Esophagus squamous epithelium (tissue), 5 donors: ENCODE measurements at regions not wholly inside any gene's neighbourhood (a gene's known extent, or its start where the extent isn't known, plus 50 kb on each side); places are given as distances from the start of the nearest gene placed in this dataset.

ENCODE experiments used
- DNase-seq: peaks from one replicate; lab custom pipeline; 2025; lab: John Stamatoyannopoulos, UW
- H3K27ac ChIP-seq, 4 donors: fragments of 200-600 bp; sonication (generic); one replicate each; pipeline ENCODE4 v1.5.1; 2016 to 2019; ENCODE audit warnings: mild to moderate bottlenecking in 1 of 4
- H3K27me3 ChIP-seq, 4 donors: fragments of 200-600 bp; sonication (generic); 1 replicate in 3 of 4; 2 replicates in 1 of 4; pipeline versions ENCODE4 v1.5.1 to v1.6.0; 2017 to 2021; ENCODE audit warnings: antibody characterized with exemption in 1 of 4
- H3K36me3 ChIP-seq, 3 donors: fragments of 200-600 bp; sonication (generic); one replicate each; pipeline ENCODE4 v1.5.1; 2016 to 2019
- H3K4me1 ChIP-seq, 3 donors: fragments of 200-600 bp; sonication (generic); one replicate each; pipeline ENCODE4 v1.5.1; 2017 to 2019
- H3K4me3 ChIP-seq, 4 donors: fragments of 200-600 bp; sonication (generic); 1 replicate in 3 of 4; 2 replicates in 1 of 4; pipeline ENCODE4 v1.5.1; 2016 to 2019; ENCODE audit warnings: mild to moderate bottlenecking in 2 of 4, moderate library complexity in 1 of 4
- H3K9me3 ChIP-seq, 3 donors: fragments of 200-600 bp; sonication (generic); one replicate each; pipeline ENCODE4 v1.5.1; 2016 to 2019
- POLR2A ChIP-seq, 4 donors: fragments of 450-650 bp; IDR thresholded peaks; one replicate each; pipeline ENCODE4 v1.6.1; 2017; ENCODE audit warnings: antibody characterized with exemption in 4 of 4, mild to moderate bottlenecking in 4 of 4, moderate library complexity in 3 of 4
- WGBS, 2 donors: methylation state at CpG; one replicate each; pipeline ENCODE4 v1.1.5; 2018; 5-methylcytosine and 5-hydroxymethylcytosine counted together
- intact Hi-C: fragments of 100-400 bp; cut with DNase I; formaldehyde crosslinking; loops from one replicate; pipeline ENCODE4 v1.15.0; 2022
- TF ChIP-seq, protein P1 (sequence below), 6 experiments: fragments of 450-650 bp in 4 of 6; fragments of 200-600 bp in 2 of 6; sonication (generic) in 2 of 6; IDR thresholded peaks; one replicate each; pipeline ENCODE4 v1.5.1; 2016 to 2019; ENCODE audit warnings: antibody characterized with exemption in 6 of 6, mild to moderate bottlenecking in 4 of 6, moderate library complexity in 4 of 6
- donor health status: DM: yes; HTN: yes; CAD: no.

DNA sequence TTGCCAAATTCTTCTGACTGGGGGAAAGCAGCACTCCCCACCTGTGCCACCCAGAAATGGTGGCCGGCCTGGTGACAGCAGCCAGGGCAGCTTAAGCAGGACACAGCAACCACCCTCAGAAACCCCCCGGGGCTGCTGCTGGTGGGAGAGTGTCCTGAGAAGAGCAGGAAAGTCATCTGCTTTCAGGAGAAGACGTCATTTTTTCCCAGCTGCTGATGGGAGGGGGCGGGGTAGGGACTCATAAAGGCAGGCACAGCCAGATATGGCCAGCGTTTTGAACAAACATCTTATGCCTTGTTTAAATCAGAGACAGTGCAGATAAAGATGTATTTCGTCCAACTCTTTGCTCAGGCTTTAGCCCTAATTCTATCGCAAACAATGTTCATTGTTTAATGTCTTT, 139.5 kb downstream of the LRRC30 start:
- no peaks in the 10 kb centered on the region for H3K9me3 ChIP-seq
- no peaks in the 10 kb centered on the region for H3K36me3 ChIP-seq
- no peak for DNase-seq
- H3K4me3 ChIP-seq = no peak overlapping the region
- WGBS, 2 donors = 18 to 28% methylated on average over 3 to 7 of the region's 7 CpGs
- peak overlapping the region; percentile 13 to 78 (median 68) for H3K27ac ChIP-seq
- no peaks in the 10 kb centered on the region for H3K27me3 ChIP-seq
- intact Hi-C loops = no loop called here
- TF ChIP-seq POLR2A (IDR thresholded peaks at IDR 0.05) = no peak
- TF ChIP-seq, protein P1, sequence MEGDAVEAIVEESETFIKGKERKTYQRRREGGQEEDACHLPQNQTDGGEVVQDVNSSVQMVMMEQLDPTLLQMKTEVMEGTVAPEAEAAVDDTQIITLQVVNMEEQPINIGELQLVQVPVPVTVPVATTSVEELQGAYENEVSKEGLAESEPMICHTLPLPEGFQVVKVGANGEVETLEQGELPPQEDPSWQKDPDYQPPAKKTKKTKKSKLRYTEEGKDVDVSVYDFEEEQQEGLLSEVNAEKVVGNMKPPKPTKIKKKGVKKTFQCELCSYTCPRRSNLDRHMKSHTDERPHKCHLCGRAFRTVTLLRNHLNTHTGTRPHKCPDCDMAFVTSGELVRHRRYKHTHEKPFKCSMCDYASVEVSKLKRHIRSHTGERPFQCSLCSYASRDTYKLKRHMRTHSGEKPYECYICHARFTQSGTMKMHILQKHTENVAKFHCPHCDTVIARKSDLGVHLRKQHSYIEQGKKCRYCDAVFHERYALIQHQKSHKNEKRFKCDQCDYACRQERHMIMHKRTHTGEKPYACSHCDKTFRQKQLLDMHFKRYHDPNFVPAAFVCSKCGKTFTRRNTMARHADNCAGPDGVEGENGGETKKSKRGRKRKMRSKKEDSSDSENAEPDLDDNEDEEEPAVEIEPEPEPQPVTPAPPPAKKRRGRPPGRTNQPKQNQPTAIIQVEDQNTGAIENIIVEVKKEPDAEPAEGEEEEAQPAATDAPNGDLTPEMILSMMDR (IDR thresholded peaks at IDR 0.05) = no peak
- H3K4me1 ChIP-seq = peaks cover 7 to 18% (median 8%) of the 10 kb centered on the region in 3 donors

DNA sequence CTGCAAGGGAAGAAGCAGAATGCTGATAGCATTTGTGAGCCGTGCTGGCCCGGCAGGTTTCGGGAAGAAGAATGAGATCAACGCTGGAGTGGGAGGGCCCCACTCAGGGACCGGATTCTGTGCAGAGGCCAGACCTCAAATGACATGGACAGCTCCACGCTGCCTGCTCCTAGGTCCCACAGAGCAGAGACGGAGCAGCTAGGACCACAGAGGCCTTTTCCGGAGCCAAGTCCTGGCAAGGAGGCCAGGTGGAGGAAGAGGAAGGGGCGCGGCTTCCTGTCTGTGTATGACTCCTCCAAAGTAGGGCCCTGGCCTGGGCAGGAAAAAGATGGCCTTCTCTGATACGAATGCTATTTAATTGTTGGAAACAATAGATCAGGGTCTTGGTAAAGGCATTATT, 139.9 kb downstream of the LRRC30 start:
- TF ChIP-seq, protein P1 (IDR thresholded peaks at IDR 0.05) = no peak
- no peak for TF ChIP-seq POLR2A (IDR thresholded peaks at IDR 0.05)
- no peaks in the 10 kb centered on the region for H3K27me3 ChIP-seq
- peak; percentile 5 for DNase-seq
- H3K36me3 ChIP-seq = no peaks in the 10 kb centered on the region
- peak overlapping the region in 3 of 4 donors; percentile 62 to 78 (median 73) for H3K27ac ChIP-seq
- H3K4me3 ChIP-seq = no peak overlapping the region
- WGBS, 2 donors = 19 to 25% methylated on average over 10 to 11 of the region's 11 CpGs
- H3K4me1 ChIP-seq = peaks cover 7 to 18% (median 8%) of the 10 kb centered on the region in 3 donors
- intact Hi-C loops = no loop called here
- no peaks in the 10 kb centered on the region for H3K9me3 ChIP-seq

DNA sequence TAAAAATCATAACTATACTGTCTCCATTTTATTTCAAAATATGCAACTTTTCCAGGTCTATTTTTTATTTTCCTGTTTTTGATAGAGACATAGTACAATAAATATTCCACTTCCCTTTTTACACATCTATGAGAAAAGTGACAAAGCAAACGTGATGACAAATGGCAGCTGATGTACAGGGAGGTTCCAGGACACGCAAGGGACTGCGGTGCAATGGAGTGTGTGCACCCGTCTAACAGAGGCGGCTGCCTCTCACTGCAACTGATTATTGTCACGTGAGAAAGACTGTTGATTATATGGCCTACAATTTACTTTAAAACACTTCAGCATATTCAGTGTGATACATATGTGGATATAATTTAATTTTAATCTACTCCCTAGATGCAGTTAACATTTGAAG, 142.6 kb downstream of the LRRC30 start:
- Histone ChIP-seq H3K36me3 (no peaks in the 10 kb centered on the region), H3K9me3 (peaks cover 0 to 6% (median 2%) of the 10 kb centered on the region in 3 donors), H3K27me3 (no peaks in the 10 kb centered on the region), H3K4me3 (no peak overlapping the region), H3K27ac (no peak overlapping the region), H3K4me1 (peaks cover 7 to 18% (median 8%) of the 10 kb centered on the region in 3 donors)
- DNase-seq = no peak
- no peak for TF ChIP-seq POLR2A (IDR thresholded peaks at IDR 0.05)
- TF ChIP-seq, protein P1 (IDR thresholded peaks at IDR 0.05) = no peak
- 53 to 79% methylated on average over 6 of the region's 6 CpGs for WGBS, 2 donors
- intact Hi-C loops = no loop called here

DNA sequence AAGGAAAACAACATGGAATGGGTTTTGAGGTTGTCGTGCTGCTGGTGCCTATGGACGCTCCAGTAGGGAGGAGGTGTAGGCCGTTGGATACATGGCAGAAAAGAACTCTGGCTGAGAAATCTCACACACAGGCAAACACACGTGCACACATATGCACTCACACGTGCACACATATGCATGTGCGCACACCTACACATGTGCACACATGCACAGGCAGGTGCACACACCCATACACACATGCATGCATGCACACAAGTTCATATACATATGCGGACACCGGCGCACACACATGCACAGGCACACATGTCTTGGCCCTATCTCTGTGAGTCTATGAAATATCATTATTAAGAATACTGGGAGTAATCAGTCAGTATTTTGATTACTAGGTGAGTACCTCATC, 150.4 kb downstream of the LRRC30 start:
- TF ChIP-seq, protein P1 (IDR thresholded peaks at IDR 0.05) = no peak
- no peak for TF ChIP-seq POLR2A (IDR thresholded peaks at IDR 0.05)
- 88 to 90% methylated on average over 9 of the region's 9 CpGs for WGBS, 2 donors
- no peaks in the 10 kb centered on the region for H3K27me3 ChIP-seq
- intact Hi-C loops = no loop called here
- no peak overlapping the region for H3K4me3 ChIP-seq
- peaks cover 0 to 6% (median 2%) of the 10 kb centered on the region in 3 donors for H3K9me3 ChIP-seq
- H3K4me1 ChIP-seq = no peaks in the 10 kb centered on the region
- DNase-seq = no peak
- H3K36me3 ChIP-seq = no peaks in the 10 kb centered on the region
- H3K27ac ChIP-seq = no peak overlapping the region

DNA sequence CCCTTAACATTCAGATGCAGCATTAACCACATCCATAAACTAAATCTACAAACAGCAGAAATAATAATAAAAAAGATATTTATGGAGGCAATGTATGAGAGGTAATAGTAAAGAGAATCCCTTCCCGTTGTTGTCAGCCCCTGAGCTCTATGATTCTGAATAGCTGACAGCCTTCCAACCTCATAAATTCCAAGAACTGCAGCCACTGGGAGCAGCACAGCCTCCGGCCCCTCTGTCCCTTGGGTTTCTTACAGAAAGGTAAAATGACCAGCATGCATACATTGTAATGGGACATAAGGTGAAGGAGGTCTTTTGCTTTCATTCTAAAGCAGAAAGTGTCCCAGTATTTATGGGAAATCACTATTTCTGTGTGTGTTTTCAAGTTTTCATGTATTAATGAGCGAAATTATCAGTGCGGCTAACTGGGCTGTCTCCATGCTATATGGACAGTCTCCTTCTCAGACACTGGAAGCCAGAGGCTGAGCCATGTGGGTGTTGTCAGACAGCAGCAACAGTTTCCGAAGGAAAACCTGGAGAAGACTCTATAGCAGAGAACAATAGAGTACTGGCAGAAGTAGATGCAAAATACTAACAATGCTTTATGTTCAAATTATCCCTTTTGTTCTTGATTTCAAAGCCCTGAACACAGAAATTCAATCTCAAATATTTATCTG, 151.6 kb downstream of the LRRC30 start:
- TF ChIP-seq, protein P1 (IDR thresholded peaks at IDR 0.05) = no peak
- no peak for TF ChIP-seq POLR2A (IDR thresholded peaks at IDR 0.05)
- Histone ChIP-seq H3K36me3 (no peaks in the 10 kb centered on the region), H3K9me3 (no peaks in the 10 kb centered on the region), H3K27ac (no peak overlapping the region), H3K4me3 (no peak overlapping the region), H3K4me1 (no peaks in the 10 kb centered on the region), H3K27me3 (no peaks in the 10 kb centered on the region)
- DNase-seq = no peak
- intact Hi-C loops = no loop called here
- WGBS, 2 donors = 66 to 67% methylated on average over 4 to 5 of the region's 5 CpGs
